Activated CD4-positive, alpha-beta T cell treated with anti-CD3 and anti-CD28 coated beads, Interleukin-2, amount 50 U/mL, for 16 hours (primary cell): ENCODE measurements at regions not wholly inside any gene's neighbourhood (a gene's known extent, or its start where the extent isn't known, plus 50 kb on each side); places are given as distances from the start of the nearest gene placed in this dataset.

Experiments used
- DNase-seq: peaks from one replicate; pipeline ENCODE4 v3.0.0-alpha.2; 2020

- DNase-seq, result no peak
Measured at GRCh38 chr6:10303608-10304506, 111.0 kb downstream of the TFAP2A start.

DNA sequence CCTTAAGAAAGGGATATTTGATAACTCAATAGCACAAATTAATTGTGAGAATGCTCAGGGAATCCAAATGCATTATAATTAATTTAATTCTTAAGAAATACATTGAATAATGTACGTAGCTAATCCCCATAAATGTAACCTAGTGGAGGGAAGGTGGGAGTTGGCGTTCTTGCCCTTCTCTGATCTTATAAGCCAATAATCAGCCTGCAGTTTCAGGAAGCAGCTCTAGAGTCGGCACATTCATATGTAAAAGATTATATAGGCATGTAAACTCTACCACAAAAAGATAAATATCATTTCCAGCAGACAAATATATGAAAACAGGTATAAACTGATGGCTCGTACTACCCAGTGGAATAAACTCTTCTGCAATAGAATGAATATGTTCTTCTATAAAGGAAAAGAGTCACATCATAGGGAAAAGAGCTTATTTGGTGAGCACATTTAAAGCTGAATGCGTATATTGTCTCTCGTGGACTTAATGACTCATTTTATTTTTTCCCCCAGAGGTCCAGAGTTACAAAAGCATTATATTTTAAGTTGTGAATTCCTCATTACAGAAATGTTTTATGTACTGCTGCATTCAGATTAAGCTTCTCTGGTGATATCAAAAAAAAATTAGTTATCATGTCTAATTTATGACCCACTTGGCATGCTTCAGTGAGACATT, 112.2 kb downstream of the TFAP2A start:
- no peak for DNase-seq

DNA sequence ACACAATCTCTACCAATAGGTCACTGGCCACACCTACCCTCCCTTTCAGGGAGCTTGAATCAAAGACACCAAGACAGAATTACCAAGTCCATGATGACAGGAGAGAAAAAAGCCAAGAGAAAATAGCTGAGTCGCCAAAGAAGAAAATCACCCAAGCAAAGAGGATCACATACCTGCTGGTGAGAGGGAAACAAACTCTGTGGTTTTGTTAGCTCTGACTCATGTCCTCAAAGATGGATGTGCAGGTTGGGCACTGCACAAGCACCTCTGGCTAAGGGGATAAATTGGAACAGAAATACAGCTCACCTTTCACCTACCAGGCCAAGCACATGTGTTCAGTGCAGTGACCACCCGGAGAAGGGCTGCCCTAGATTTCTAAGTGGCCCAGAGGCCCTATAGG, 114.8 kb downstream of the TFAP2A start:
- DNase-seq, result no peak

GRCh38 chr6:10297832-10298231, 117.0 kb downstream of the TFAP2A start:
- no peak for DNase-seq

DNA sequence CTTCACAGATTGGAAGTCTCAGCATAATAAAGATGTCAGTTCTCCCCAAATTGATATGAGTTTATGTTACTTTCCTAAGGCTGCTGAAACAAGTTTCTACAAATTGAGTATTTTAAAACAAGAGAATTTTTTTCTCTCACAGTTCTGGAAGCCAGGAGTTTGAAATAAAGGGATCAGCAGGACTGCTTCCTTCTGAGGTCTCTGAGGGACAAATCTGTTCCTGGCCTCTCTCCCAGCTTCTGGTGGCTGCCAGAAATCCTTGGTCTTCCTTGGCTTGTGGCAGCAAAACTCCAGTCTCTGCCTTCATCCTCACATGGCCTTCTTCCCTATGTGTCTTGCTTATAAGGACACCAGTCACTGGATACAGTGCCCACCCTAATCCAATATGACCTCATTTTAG, 136.1 kb downstream of the TFAP2A start:
- no peak for DNase-seq

DNA sequence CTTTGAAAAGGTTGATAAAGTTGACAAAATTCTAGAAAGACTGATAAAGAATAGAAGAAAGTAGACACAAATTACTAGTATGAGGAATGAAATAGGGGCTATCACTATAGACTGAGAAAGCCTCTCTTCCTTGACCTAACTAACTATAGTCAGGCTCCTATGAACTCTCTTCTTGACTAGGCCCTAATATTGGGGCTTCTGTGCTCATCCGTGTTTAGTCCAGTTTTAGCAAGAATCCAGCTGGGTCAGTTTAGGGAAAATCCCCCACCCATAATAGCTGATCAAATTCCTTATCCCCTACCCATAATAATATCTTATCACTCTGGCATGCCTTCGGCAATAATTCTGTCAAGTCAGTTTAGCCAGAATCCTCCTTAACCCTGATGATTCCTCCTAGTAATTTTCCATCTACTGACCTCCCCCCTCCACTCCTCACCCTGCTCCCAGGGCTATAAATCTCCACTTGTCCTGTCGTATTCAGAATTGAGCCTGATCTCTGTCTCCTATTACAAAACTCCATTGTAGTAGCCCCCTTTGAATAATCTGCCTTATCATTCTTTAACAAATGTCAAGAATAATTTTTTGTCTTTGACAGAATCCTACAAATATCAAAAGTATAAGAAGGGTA, 138.1 kb downstream of the TFAP2A start:
- DNase-seq, result no peak

- DNase-seq, result no peak
Measured at GRCh38 chr6:10276106-10276505, 138.8 kb downstream of the TFAP2A start.

DNA sequence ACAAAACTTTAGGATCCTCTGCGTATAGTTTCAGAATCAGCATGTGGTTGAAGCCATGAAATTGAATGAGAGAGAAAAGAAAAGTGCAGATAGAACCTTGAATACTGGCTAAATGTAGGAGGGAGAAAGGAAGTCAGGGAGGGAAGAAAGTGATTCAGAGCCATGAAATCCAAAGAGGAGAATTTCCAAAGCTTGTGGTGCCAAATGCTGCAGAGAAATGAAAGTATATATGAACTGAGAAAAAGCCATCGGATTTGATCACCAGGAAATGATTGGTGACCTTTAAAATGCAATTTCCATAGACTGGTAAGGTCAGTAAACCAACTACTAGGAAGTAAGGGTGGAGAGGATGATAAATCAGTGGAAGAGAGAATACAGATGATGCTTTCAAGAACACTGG, 142.3 kb downstream of the TFAP2A start:
- DNase-seq, result no peak

- DNase-seq, result no peak
Measured at GRCh38 chr6:10271982-10272381, 142.9 kb downstream of the TFAP2A start.

GRCh38 chr6:10269814-10270472, 144.9 kb downstream of the TFAP2A start:
- no peak for DNase-seq

- DNase-seq, result no peak
Measured at GRCh38 chr6:10268611-10269310, 146.1 kb downstream of the TFAP2A start.

- no peak for DNase-seq
Measured at GRCh38 chr6:10268111-10268510, 146.8 kb downstream of the TFAP2A start.

- no peak for DNase-seq
Measured at GRCh38 chr6:10266462-10266861, 148.4 kb downstream of the TFAP2A start.

DNA sequence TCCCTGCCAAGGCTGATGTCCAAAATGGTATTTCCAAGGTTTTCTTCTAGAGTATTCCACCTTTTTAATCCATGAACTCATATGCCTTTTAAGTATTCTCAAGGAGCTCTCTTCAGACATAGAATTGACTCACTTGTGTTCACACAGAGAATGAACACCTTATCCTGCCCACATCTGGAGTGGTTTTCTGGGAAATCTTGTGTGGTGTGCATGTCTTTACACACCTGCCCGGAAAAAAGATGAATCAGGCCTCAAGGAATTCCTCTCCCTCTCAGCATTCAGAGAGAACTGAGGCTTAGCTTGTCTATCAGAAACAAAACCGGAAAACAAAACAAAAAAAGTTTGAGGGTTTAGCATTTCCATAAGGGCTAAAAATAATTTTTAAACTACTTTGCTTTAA, 148.8 kb downstream of the TFAP2A start:
- no peak for DNase-seq

DNA sequence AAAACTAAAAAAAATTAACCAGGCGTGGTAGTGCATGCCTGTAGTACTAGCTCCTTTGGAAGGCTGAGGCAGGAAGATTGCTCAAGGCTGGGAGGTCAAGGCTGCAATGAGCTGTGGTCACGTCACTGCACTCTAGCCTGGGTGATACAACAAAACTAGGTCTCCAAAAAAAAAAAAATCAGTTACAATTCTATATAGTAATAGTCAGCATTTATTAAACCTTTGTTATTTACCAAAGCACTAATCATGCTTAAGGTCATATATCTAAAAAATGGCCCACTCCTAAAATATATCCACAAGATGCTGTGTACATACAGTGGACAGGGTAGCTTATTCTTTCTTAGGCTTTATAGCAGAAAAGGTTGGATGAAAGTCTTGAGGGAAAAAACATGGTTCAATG, 152.4 kb downstream of the TFAP2A start:
- no peak for DNase-seq

DNA sequence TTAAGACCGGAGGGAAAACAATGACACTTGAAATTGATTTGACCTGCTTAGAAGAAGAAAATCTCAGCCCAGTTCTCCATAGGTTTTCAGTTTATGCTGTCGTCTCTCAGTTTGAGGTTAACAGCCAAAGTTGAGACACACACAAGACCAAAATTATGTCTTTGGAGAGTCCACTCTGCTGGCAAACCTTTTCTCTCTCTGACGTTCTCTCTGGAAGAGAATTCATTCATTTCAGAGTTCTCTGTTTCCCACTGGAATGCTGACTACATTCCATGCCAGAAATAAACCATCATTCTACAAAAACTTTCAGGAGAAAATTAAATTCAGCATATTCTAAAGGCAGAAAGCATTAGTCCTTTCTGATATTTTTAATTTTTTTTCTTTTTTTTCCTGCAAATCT, 155.2 kb downstream of the TFAP2A start:
- DNase-seq, result no peak

- DNase-seq, result no peak
Measured at GRCh38 chr6:10258341-10258740, 156.5 kb downstream of the TFAP2A start.

- DNase-seq, result no peak
Measured at GRCh38 chr6:10256113-10256690, 158.7 kb downstream of the TFAP2A start.

DNA sequence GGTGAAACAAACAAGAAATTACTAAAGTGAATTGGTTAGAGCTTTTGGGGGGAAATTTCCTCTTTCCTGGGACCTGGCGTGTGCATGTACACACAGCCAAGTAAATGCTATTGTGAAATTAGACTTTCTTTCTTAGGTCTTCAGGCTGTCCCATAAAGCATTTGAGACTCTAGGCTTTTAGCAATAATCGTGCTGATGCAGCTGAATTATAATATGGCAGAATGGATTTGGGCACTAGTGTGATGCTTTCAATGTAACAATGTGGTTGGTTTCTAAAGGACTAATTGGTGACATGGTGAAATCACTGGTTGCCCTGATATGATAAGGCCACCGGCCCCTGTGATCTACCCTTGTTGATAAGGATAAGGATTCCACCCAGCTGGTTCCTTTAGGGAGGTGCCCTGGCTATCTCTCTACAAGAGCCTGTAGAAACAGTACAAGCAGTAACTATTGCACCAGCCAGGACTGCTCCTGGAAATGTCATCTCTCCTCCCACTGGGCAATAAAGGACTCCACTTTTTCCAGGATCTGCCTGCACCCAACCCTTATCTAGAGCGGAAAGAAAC, 164.1 kb downstream of the TFAP2A start:
- DNase-seq, result no peak

DNA sequence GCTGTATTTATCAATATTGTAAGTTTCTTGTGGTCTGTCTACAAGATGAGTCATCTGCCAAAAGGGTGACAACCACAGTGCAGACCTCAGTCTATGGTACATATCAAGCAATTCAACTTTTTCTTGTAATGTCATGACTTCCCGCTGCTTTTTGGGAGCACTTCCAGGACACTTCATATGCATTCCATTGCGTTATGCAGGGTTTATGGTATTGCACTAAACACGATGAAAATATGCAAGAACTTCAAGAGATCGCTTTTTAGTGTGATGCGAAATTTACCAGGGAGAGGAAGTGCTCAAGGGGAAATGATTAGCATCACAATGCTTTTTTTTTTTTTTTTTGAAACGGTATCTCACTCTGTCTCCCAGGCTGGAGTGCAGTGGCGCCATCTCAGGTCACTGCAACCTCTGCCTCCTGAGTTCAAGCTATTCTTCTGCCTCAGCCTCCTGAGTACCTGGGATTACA, 166.5 kb downstream of the TFAP2A start:
- no peak for DNase-seq

DNA sequence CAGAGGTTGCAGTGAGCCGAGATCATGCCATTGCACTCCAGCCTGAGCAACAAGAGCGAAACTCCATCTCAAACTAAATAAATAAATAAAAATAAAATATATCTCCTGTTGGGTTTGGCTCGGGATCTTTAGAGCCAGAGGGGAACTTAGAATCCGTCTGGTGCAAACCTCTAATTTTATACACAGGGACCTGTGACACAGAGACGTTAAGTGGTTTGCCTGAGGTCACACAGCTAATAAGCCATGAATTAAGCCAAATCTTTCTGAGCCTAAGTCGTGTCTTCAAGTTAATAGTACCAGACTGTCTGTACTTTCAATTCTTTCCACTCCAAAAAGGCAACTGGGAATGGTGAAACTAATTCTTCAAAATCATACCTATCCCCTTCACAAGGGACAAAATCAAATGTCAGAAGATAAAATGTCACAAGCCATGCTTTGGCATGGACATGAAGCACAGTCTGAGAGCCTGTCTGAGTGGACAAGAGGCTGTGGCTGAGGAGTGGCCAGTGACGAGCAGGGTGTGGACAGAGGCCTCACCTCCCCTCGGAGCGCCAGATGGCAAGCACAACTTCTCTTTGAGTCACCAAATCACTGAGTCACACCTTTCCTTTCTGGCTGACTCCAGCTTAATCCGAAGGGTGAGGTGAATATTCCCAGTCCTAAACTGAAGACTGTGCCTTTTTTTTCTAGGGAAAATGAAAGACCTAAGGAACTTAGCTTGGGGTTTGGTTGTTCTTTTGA, 177.4 kb downstream of the TFAP2A start:
- no peak for DNase-seq
